HepG2 (cell line): ENCODE measurements at regions not wholly inside any gene's neighbourhood (a gene's known extent, or its start where the extent isn't known, plus 50 kb on each side); places are given as distances from the start of the nearest gene placed in this dataset.

Experiments used
- ATAC-seq: fragments of 200-7000 bp; cut with Tn5 transposase; 3 replicates; pipeline ENCODE4 v1.9.1; 2020; ENCODE audit warnings: mild to moderate bottlenecking, moderate library complexity
- BruUV-seq: library from RNA; stranded (reverse); fragments of 400-500 nt; replicated peaks from 2 replicates; lab custom pipeline; 2021; lab: Mats Ljungman, UMichigan
- CTCF ChIA-PET: fragments of 300-600 bp; formaldehyde crosslinking; extraction: SDS; loops from one replicate; lab custom pipeline; 2021; ENCODE audit warnings: low total read pairs, inconsistent platforms, low intra/inter-chr PET ratio; lab: Yijun Ruan, JAX
- POLR2A ChIA-PET: fragments of 350-600 bp; sonication (Branson Sonifier 250); formaldehyde crosslinking; loops from one replicate; lab custom pipeline; 2020; ENCODE audit warnings: antibody characterized with exemption, inconsistent platforms; lab: Yijun Ruan, JAX
- DNase-seq: peaks from one replicate; pipeline ENCODE4 v3.0.0-alpha.2; 2015; ENCODE audit warnings: low spot score
- FAIRE-seq: peaks from 3 replicates; lab custom pipeline; 2011; peaks lifted over from hg19 to GRCh38; lab: Jason Lieb, UNC
- H2AFZ ChIP-seq: one replicate; pipeline ENCODE4 v1.6.1; 2011; ENCODE audit warnings: low read length, inconsistent platforms
- H3K27ac ChIP-seq: fragments of 300-600 bp; 3 replicates; pipeline ENCODE4 v1.8.0; 2011; ENCODE audit warnings: mixed run types, mild to moderate bottlenecking, mixed read lengths, low read length, inconsistent platforms; ENCODE audit not compliant: insufficient read depth; ENCODE audit errors: extremely low read length
- H3K27me3 ChIP-seq, 2 experiments: fragments of 200-600 bp in 1 of 2; 2 replicates in 1 of 2; 3 replicates in 1 of 2; pipeline versions ENCODE4 v1.6.0 to v1.8.0; 2011; ENCODE audit warnings: low read length in 2 of 2, mild to moderate bottlenecking in 2 of 2, moderate library complexity in 2 of 2, inconsistent platforms in 1 of 2; ENCODE audit not compliant: insufficient read depth in 2 of 2, control insufficient read depth in 1 of 2
- H3K36me3 ChIP-seq, 2 experiments: fragments of 200-600 bp in 1 of 2; replicated peaks in 1 of 2; 2 replicates in 1 of 2; 3 replicates in 1 of 2; pipeline versions ENCODE4 v1.5.1 to v1.8.0; 2011; ENCODE audit warnings: low read length in 2 of 2, inconsistent platforms in 1 of 2; ENCODE audit not compliant: insufficient read depth in 2 of 2, control insufficient read depth in 1 of 2
- H3K4me1 ChIP-seq: 2 replicates; pipeline ENCODE4 v1.5.1; 2012; ENCODE audit warnings: low read length, inconsistent platforms; ENCODE audit not compliant: insufficient read depth
- H3K4me2 ChIP-seq: 2 replicates; pipeline ENCODE4 v1.6.0; 2011; ENCODE audit warnings: low read depth, low read length, inconsistent platforms
- H3K4me3 ChIP-seq, 3 experiments: fragments of 200-600 bp in 1 of 3; sonication (generic), shearing (Covaris generic) in 1 of 3; replicated peaks in 1 of 3; 2 replicates each; pipeline ENCODE4 v1.5.1; 2011 to 2016; ENCODE audit warnings: low read length in 3 of 3, inconsistent platforms in 2 of 3, low read depth in 2 of 3, mild to moderate bottlenecking in 2 of 3, control low read depth in 1 of 3, mixed read lengths in 1 of 3; ENCODE audit not compliant: insufficient read depth in 1 of 3
- H3K79me2 ChIP-seq: one replicate; pipeline ENCODE4 v1.6.1; 2011; ENCODE audit warnings: low read length, inconsistent platforms; ENCODE audit not compliant: insufficient read depth
- H3K9ac ChIP-seq: 2 replicates; pipeline ENCODE4 v1.6.0; 2011; ENCODE audit warnings: mild to moderate bottlenecking, low read depth, low read length, inconsistent platforms; ENCODE audit not compliant: insufficient read depth
- H3K9me3 ChIP-seq: 2 replicates; pipeline ENCODE4 v1.5.1; 2012; ENCODE audit warnings: mild to moderate bottlenecking, low read length
- H4K20me1 ChIP-seq: 2 replicates; pipeline ENCODE4 v1.6.0; 2011; ENCODE audit warnings: inconsistent platforms, mild to moderate bottlenecking, low read length, moderate library complexity; ENCODE audit not compliant: insufficient read depth
- HDAC1 ChIP-seq: sonication (generic); formaldehyde crosslinking; IDR thresholded peaks from 2 replicates; pipeline ENCODE4 v1.5.1; 2020; ENCODE audit warnings: mild to moderate bottlenecking, missing genetic modification reagents
- POGZ ChIP-seq: sonication (generic); formaldehyde crosslinking; IDR thresholded peaks from 2 replicates; pipeline ENCODE4 v1.4.0; 2020; ENCODE audit warnings: mild to moderate bottlenecking, missing genetic modification reagents
- RAD51 ChIP-seq: fragments of 450-650 bp; IDR thresholded peaks from 2 replicates; pipeline ENCODE4 v1.6.1; 2016; ENCODE audit warnings: borderline replicate concordance
- RBM39 ChIP-seq: fragments of 200-400 bp; formaldehyde crosslinking; IDR thresholded peaks from one replicate; pipeline ENCODE4 v1.6.1; 2018; ENCODE audit warnings: antibody characterized with exemption, mild to moderate bottlenecking, low read depth, low read length; ENCODE audit not compliant: poor library complexity, severe bottlenecking
- ZNF232 ChIP-seq: sonication (generic); formaldehyde crosslinking; IDR thresholded peaks from 2 replicates; pipeline ENCODE4 v1.4.0; 2020; ENCODE audit warnings: missing genetic modification reagents, borderline replicate concordance
- ZNF772 ChIP-seq: sonication (generic); formaldehyde crosslinking; IDR thresholded peaks from 2 replicates; pipeline ENCODE4 v1.5.0; 2020; ENCODE audit warnings: mild to moderate bottlenecking, missing genetic modification reagents
- ZNF792 ChIP-seq: IDR thresholded peaks from 2 replicates; pipeline ENCODE4 v1.6.1; 2016
- ZNF816 ChIP-seq: sonication (generic); formaldehyde crosslinking; IDR thresholded peaks from 2 replicates; pipeline ENCODE4 v1.8.0; 2022; ENCODE audit warnings: missing genetic modification reagents, mild to moderate bottlenecking, borderline replicate concordance
- WGBS: methylation state at CpG from one replicate; pipeline ENCODE4 v1.1.6; 2017; ENCODE audit warnings: low lambda C conversion rate; 5-methylcytosine and 5-hydroxymethylcytosine counted together
- in situ Hi-C: cut with HindIII; loops from 2 replicates; pipeline ENCODE4 v1.10.0; 2017; ENCODE audit warnings: low pct_unique_long_range_greater_than_20kb; ENCODE audit not compliant: extremely low pct_ligation_motif_present
- intact Hi-C: fragments of 100-400 bp; cut with micrococcal nuclease; formaldehyde crosslinking; loops from one replicate; pipeline ENCODE4 v1.10.0; 2022; ENCODE audit not compliant: unreplicated experiment
- TF ChIP-seq, protein P1 (sequence below): sonication (generic); formaldehyde crosslinking; IDR thresholded peaks from 2 replicates; pipeline ENCODE4 v1.5.1; 2020; ENCODE audit warnings: mild to moderate bottlenecking, missing genetic modification reagents, borderline replicate concordance
- TF ChIP-seq, protein P2 (sequence below): sonication (generic); formaldehyde crosslinking; IDR thresholded peaks from 2 replicates; pipeline ENCODE4 v1.8.0; 2022; ENCODE audit warnings: mild to moderate bottlenecking, missing genetic modification reagents, borderline replicate concordance
- TF ChIP-seq, protein P3 (sequence below): IDR thresholded peaks from 2 replicates; pipeline ENCODE4 v1.6.1; 2016; ENCODE audit warnings: missing compliant biosample characterization, missing genetic modification reagents, borderline replicate concordance

DNA sequence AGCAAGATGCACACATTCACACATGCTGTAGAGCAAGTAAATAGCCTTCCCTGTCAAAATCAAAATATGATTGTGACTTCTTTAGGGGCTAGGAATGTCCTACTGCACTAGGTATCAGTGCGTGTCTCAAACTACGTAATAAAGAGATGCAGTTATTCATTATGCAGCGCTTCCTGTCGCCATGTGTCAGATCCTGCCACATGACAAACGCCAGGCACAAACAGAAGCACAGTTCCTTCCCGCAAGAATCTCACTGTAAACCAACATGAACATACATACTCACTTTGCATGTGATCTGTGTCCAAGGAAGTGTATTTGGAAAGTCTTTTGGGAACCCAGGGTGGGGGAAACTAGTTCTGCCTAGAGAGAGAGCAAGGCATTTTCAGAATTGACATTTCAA is 599.9 kb downstream of the RNF144A start (continued):
- TF ChIP-seq, protein P1, sequence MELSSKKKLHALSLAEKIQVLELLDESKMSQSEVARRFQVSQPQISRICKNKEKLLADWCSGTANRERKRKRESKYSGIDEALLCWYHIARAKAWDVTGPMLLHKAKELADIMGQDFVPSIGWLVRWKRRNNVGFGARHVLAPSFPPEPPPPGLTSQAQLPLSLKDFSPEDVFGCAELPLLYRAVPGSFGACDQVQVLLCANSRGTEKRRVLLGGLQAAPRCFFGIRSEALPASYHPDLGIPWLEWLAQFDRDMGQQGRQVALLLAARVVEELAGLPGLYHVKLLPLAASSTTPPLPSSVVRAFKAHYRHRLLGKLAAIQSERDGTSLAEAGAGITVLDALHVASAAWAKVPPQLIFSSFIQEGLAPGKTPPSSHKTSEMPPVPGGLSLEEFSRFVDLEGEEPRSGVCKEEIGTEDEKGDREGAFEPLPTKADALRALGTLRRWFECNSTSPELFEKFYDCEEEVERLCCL = no peak
- TF ChIP-seq, protein P2, sequence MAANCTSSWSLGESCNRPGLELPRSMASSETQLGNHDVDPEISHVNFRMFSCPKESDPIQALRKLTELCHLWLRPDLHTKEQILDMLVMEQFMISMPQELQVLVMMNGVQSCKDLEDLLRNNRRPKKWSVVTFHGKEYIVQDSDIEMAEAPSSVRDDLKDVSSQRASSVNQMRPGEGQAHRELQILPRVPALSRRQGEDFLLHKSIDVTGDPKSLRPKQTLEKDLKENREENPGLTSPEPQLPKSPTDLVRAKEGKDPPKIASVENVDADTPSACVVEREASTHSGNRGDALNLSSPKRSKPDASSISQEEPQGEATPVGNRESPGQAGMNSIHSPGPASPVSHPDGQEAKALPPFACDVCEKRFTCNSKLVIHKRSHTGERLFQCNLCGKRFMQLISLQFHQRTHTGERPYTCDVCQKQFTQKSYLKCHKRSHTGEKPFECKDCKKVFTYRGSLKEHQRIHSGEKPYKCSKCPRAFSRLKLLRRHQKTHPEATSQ (CRISPR knock-in tag) = no peak
- TF ChIP-seq, protein P3, sequence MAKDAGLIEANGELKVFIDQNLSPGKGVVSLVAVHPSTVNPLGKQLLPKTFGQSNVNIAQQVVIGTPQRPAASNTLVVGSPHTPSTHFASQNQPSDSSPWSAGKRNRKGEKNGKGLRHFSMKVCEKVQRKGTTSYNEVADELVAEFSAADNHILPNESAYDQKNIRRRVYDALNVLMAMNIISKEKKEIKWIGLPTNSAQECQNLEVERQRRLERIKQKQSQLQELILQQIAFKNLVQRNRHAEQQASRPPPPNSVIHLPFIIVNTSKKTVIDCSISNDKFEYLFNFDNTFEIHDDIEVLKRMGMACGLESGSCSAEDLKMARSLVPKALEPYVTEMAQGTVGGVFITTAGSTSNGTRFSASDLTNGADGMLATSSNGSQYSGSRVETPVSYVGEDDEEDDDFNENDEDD = no peak

DNA sequence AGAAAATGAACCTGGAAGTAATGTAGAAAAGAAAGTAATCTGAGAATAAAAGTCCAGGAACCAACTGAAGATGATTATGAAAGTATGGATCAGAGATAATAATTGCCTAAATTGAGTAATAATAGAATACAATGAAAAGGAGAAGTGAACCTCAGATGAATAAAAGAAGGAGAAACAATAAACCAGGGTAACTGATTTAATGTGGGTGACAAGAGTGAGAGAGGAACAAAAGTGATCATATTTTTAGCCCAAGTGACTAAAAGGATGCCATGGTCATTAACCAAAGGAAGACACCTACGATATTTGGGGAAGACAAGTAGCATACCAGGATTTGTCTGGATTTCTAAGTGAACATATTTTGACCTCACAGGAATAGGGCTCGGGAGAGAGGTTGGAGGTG is 600.6 kb downstream of the RNF144A start:
- TF ChIP-seq ZNF232 (CRISPR knock-in tag) (no peak), RAD51 (no peak), ZNF792 (no peak), HDAC1 (no peak), ZNF816 (CRISPR knock-in tag) (no peak), ZNF772 (CRISPR knock-in tag) (no peak), RBM39 (no peak), POGZ (CRISPR knock-in tag) (no peak)
- TF ChIP-seq, all 625 proteins: peak for 0
- H3K27ac ChIP-seq = no peak overlapping the region
- no peak overlapping the region for H3K4me2 ChIP-seq
- no peak for DNase-seq
- peaks cover 0 to 2% of the 10 kb centered on the region in 2 experiments; a peak in 1 of 5 replicates for H3K27me3 ChIP-seq
- in situ Hi-C loops (no loop called here), intact Hi-C loops (no loop called here)
- 1% methylated on average over 2 of the region's 2 CpGs for WGBS
- H3K4me3 ChIP-seq = no peak overlapping the region
- no peak for FAIRE-seq
- H3K9me3 ChIP-seq = no peaks in the 10 kb centered on the region
- no peaks in the 10 kb centered on the region for H4K20me1 ChIP-seq
- CTCF ChIA-PET = no interaction called here
- no peaks in the 10 kb centered on the region for H3K79me2 ChIP-seq
- no peaks in the 10 kb centered on the region for H3K36me3 ChIP-seq
- no peak for ATAC-seq
- H3K9ac ChIP-seq = no peak overlapping the region
- no TSS peak for BruUV-seq
- H2AFZ ChIP-seq = no peak overlapping the region
- POLR2A ChIA-PET = no interaction called here
- no peaks in the 10 kb centered on the region for H3K4me1 ChIP-seq
